Calu3 (cell line): ENCODE measurements at regions not wholly inside any gene's neighbourhood (a gene's known extent, or its start where the extent isn't known, plus 50 kb on each side); places are given as distances from the start of the nearest gene placed in this dataset.

ENCODE experiments used
- BruUV-seq: library from RNA; stranded (reverse); fragments of 400-500 nt; replicated peaks from 2 replicates; lab custom pipeline; 2021; lab: Mats Ljungman, UMichigan
- CTCF ChIA-PET: fragments of 300-600 bp; sonication (Branson Sonifier 250); formaldehyde crosslinking; loops from one replicate; lab custom pipeline; 2022; ENCODE audit warnings: antibody characterized with exemption; lab: Charles Lee
- DNase-seq: peaks from one replicate; pipeline ENCODE4 v3.0.0; 2022
- H3K27ac Mint-ChIP-seq: one replicate; pipeline ENCODE4 v1.8.0; 2022; ENCODE audit warnings: mixed read lengths; ENCODE audit not compliant: unreplicated experiment
- H3K27me3 Mint-ChIP-seq: one replicate; pipeline ENCODE4 v1.8.0; 2022; ENCODE audit warnings: mixed read lengths; ENCODE audit not compliant: unreplicated experiment
- H3K36me3 Mint-ChIP-seq: one replicate; pipeline ENCODE4 v1.8.0; 2022; ENCODE audit warnings: mild to moderate bottlenecking, moderate library complexity, mixed read lengths; ENCODE audit not compliant: insufficient read depth, unreplicated experiment
- H3K4me1 Mint-ChIP-seq: one replicate; pipeline ENCODE4 v1.8.0; 2022; ENCODE audit warnings: mild to moderate bottlenecking, low read depth, mixed read lengths; ENCODE audit not compliant: unreplicated experiment
- H3K4me3 Mint-ChIP-seq: one replicate; pipeline ENCODE4 v1.8.0; 2022; ENCODE audit warnings: mild to moderate bottlenecking, low read depth, moderate library complexity, mixed read lengths; ENCODE audit not compliant: unreplicated experiment
- H3K9me3 Mint-ChIP-seq: one replicate; pipeline ENCODE4 v1.8.0; 2022; ENCODE audit warnings: low read depth, mixed read lengths; ENCODE audit not compliant: unreplicated experiment
- intact Hi-C: fragments of 100-400 bp; cut with micrococcal nuclease; formaldehyde crosslinking; loops from one replicate; pipeline ENCODE4 v1.10.0; 2022; ENCODE audit not compliant: unreplicated experiment
- TF ChIP-seq, protein P1 (sequence below): fragments of 200-600 bp; IDR thresholded peaks from one replicate; pipeline ENCODE4 v1.8.0; 2022; ENCODE audit warnings: antibody characterized with exemption; ENCODE audit not compliant: unreplicated experiment

DNA sequence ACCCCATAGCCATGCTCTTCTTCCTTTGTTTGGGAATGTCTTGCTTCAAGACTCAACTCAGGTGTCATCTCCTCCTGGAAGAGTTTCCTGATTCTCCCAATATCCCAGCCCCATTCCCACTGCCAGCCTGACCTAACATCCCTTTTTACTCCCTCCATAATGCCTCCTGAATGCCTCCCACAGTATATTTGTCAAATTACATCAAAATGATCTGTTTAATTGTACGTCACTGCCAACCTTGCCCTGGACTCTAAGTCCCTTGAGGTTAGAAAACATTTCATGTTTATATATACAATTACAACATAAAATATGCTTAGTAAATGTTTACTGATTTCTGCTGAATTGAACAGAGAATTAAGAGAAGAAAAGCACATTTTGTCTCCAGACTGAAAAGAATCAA lies 301.6 kb upstream of the PDE4D start:
- no TSS peak for BruUV-seq
- TF ChIP-seq, protein P1, sequence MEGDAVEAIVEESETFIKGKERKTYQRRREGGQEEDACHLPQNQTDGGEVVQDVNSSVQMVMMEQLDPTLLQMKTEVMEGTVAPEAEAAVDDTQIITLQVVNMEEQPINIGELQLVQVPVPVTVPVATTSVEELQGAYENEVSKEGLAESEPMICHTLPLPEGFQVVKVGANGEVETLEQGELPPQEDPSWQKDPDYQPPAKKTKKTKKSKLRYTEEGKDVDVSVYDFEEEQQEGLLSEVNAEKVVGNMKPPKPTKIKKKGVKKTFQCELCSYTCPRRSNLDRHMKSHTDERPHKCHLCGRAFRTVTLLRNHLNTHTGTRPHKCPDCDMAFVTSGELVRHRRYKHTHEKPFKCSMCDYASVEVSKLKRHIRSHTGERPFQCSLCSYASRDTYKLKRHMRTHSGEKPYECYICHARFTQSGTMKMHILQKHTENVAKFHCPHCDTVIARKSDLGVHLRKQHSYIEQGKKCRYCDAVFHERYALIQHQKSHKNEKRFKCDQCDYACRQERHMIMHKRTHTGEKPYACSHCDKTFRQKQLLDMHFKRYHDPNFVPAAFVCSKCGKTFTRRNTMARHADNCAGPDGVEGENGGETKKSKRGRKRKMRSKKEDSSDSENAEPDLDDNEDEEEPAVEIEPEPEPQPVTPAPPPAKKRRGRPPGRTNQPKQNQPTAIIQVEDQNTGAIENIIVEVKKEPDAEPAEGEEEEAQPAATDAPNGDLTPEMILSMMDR = no peak
- H3K36me3 Mint-ChIP-seq = no peaks in the 10 kb centered on the region
- H3K27me3 Mint-ChIP-seq = peaks cover 5% of the 10 kb centered on the region
- DNase-seq = no peak
- no peak overlapping the region for H3K27ac Mint-ChIP-seq
- no peak overlapping the region for H3K4me3 Mint-ChIP-seq
- intact Hi-C loops = no loop called here
- CTCF ChIA-PET = no interaction called here
- peaks cover 8% of the 10 kb centered on the region for H3K4me1 Mint-ChIP-seq
- H3K9me3 Mint-ChIP-seq = no peaks in the 10 kb centered on the region

DNA sequence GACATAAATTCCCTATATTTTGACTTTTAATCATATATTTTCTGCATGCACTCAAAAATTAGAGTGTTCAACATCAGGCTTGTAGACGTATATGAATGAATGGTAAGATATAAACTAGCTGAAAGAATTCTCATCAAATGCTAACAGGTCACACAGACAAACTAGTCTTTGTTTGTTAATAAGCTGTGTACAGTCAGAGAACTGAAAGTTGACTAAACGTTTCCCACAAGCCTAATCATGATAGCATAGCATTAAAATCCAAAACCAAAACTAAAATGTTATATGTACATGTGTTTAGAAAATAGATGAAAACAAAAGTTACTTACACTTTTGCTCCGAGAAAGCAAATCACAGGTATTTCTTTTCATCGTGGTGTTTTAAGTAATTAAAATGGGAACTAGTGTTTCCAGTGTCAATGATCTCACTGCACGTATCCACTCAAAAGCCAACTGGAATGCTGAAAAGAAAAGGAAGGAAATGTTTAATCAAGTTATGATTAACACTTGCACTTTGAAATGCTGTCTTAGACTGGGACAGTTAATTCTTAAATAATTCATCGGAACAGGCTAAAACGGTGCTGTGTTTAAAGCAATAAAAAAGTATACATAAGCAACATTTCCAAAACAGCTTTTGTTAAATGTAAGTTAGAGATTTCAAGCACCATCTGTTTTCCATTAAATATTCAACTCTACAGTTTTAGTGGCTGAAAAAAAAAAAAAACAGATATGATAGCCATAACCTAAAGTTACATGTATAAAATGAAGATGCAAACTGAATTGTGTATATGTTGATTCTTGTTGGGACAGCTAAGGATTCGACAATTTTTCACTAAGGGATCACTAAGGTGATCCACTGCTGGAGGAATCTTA lies 291.9 kb upstream of the PDE4D start:
- Mint-ChIP-seq H3K4me3 (no peak overlapping the region), H3K36me3 (no peaks in the 10 kb centered on the region), H3K9me3 (no peaks in the 10 kb centered on the region), H3K27me3 (peaks cover 42% of the 10 kb centered on the region), H3K27ac (no peak overlapping the region), H3K4me1 (no peaks in the 10 kb centered on the region)
- DNase-seq = no peak
- BruUV-seq = no TSS peak
- intact Hi-C loops = no loop called here
- TF ChIP-seq, protein P1 = no peak
- CTCF ChIA-PET = interaction anchor here (0.7 kb wide), 1 partner anchor 13 kb away, joined by 6 read pairs; no protein-coding TSS in a partner anchor

- TF ChIP-seq, protein P1 = no peak
Measured at GRCh38 chr5:60184606-60185005, 291.1 kb upstream of the PDE4D start.

DNA sequence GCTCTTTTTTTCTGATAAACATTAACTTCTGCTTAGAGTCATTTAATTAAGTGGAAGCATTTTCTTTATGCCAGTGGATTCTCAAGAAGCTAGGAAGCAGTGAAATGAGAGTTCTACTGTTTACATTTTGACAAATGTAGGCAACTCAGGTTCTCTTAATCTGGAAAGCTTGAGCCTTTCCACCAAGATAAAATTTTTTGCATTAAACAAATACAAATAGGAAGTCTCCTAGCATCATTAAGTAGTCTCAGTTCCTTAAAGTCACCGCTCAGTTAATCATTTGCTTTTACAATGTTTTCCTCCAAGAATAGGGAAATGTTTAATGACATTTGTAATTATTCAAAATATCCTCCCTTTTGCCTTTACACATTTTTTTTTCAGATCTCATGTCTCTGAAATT lies 290.4 kb upstream of the PDE4D start:
- no peaks in the 10 kb centered on the region for H3K36me3 Mint-ChIP-seq
- no peak for DNase-seq
- no peaks in the 10 kb centered on the region for H3K9me3 Mint-ChIP-seq
- TF ChIP-seq, protein P1 = no peak
- H3K27ac Mint-ChIP-seq = no peak overlapping the region
- no TSS peak for BruUV-seq
- peaks cover 26% of the 10 kb centered on the region for H3K27me3 Mint-ChIP-seq
- no peaks in the 10 kb centered on the region for H3K4me1 Mint-ChIP-seq
- intact Hi-C loops = no loop called here
- CTCF ChIA-PET = no interaction called here
- H3K4me3 Mint-ChIP-seq = no peak overlapping the region

More at GRCh38 chr5:60184606-60185005, 291.1 kb upstream of the PDE4D start:
- CTCF ChIA-PET = no interaction called here
- intact Hi-C loops = no loop called here
- Mint-ChIP-seq H3K27me3 (peaks cover 33% of the 10 kb centered on the region), H3K9me3 (no peaks in the 10 kb centered on the region), H3K4me3 (no peak overlapping the region), H3K27ac (no peak overlapping the region), H3K36me3 (no peaks in the 10 kb centered on the region), H3K4me1 (no peaks in the 10 kb centered on the region)
- BruUV-seq = no TSS peak
- no peak for DNase-seq
